ENCODE measurements at regions not wholly inside any gene's neighbourhood (a gene's known extent, or its start where the extent isn't known, plus 50 kb on each side); places are given as distances from the start of the nearest gene placed in this dataset.
"Not testable (repeated sequence)": the region's sequence is repeated elsewhere in the genome, so short reads cannot be mapped to it uniquely, and the experiment has no call there.

DNA sequence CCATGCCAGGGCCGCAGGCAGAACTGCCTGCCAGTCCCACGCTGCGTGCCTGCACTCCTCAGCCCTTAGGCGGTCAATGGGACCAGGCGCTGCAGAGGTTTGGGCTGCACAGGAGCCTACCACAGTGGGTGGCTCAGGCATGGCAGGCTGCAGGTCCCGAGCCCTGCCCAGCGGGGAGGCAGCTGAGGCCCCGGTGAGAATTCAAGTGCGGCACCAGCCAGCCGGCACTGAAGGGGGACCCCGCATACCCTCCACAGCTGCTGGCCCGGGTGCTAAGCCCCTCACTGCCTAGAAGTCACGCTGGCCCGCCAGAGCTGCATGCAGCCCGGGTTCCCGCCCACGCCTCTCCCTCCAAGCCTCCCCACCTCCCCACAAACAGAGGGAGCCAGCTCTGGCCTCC, 302.5 kb upstream of the UGT8 start:
- no peak for DNase-seq (ENCODE audit: low spot score)

DNA sequence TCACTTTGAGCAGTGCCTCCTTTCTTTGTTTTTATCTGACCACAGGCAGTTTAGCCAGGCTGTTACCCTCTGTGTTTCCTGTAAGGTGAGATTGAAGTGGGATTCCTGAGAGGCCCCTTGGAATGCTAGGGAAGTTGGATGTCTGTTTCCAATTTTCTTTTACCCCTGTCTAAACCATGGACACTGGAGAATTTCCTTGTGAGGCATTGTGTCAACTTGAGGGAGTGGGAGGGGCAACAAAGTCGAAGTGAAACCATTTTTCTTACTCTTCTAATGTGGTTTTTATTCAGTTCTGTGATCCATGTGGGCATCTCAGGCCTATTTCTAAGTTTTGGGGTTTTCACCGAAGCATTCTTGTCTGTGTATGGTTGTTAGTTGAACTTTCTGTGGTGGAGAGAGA, 296.1 kb upstream of the UGT8 start:
- no peak for DNase-seq (ENCODE audit: low spot score)

DNA sequence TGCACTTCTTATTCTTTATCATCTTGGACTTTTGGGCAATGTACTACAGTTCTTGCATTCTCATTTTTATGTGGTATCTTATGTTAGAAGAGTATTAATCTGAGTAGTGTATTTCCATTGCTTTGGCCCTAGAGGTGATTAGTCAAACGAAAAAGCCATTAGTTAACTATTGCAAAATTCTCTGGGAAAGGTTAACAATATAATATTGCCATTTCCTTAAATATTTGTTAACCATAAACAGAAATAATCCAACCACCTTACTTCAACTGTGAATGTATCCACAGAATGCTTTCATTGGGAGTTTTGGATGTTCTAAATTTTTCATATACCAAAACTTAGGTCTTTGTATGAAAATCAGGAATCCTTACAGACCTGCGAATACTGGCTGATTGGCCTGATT, 294.6 kb upstream of the UGT8 start:
- no peak for DNase-seq (ENCODE audit: low spot score)

DNA sequence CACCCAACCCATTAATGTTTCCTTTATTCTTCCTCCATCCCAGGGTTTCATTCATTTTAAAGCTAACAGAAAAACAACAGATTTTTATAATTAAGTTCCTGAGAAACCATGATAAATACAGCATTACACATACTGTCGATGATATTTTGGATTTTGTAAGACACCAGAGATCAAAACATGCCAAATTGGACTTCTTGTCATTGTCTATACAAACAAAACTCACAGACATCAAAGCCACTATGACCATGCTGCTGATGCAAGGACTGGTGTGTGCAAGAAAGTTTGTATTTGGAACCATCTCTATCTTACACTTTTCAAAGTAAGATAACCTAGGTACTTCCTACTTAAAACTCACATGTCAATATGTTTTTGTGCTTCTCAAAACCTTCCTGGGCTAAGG, 294.0 kb upstream of the UGT8 start:
- DNase-seq (ENCODE audit: low spot score), result no peak

DNA sequence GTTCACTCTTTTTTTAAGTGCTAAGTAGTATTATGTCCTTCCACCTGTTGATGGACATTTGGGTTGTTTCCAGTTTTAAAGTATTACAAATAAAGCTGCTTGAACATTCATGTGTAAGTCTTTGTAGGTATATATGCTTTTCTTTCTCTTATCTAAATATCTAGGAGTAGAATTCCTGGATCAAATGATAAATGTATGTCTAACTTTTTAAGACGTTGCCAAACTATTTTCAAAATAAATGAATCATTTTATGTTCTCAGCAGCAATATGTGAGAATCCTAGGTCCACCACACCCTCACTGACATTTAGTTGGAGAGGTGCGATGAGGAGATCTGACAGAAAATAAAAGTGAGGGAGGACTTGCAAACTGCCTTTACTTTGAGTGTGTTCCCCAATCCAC, 291.7 kb upstream of the UGT8 start:
- DNase-seq (ENCODE audit: low spot score), result no peak

DNA sequence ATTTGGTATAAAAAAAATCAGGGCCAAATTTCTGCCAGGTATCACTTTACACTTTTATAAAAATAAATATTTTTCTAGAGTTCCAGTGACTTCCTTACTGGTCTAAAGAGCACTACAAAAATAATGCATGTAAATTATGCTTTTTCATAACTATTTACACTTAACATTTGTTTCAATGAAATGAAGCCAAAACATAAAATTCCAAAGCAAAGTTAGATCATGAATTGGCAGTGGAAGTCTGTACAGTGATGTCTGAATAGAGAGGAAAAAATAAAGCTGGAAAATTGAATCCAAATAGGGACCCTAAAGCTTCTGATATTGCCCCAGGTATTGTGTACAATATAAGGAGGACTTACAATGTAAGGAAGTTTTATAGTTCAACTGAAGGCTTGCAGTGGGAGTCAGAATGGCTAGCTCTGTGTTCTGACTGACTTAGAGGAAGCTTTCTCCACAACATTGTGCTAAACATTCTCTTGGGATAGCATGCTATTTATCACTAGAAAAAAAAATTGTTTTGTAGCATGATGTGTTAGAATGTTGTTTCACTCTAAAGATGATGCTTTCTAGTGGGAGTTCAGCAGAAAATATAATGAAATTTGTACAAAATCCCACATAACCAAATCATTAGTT, 288.2 kb upstream of the UGT8 start:
- DNase-seq (ENCODE audit: low spot score), result no peak

DNA sequence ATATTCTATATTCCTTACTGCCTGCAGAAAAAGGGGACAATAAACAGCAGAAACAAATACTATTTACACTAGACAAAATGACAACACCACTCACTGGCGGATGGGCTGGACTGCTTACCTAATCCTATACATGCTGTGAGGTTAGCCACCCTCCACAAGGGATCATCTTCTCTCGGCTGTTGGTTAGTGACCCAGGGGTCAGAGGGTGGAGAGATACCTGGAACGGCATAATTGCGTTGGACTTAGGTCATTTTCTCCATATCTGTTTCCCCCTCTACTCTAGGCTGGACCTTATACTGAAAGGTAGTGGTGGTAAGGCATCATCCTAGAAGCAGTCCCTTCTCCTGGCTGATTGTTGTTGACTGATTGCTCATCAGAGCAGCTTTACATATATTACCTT, 286.8 kb upstream of the UGT8 start:
- DNase-seq (ENCODE audit: low spot score), result no peak

DNA sequence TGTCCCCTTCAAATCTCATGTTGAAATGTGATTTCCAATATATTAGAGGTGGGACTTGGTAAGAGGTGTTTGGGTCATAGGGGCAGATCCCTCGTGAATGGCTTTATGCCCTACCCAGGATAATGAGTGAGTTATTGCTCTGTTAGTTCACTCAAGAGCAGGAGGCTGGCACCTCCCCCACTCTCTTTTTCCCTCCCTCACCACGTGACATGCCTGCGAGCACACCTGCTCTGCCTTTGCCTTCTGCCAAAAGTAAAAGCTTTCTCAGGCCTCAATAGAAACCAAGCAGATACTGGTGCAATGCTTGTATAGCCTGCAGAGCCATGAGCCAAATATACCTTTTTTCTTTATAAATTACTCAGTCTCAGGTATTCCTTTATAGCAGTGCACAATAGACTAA, 286.3 kb upstream of the UGT8 start:
- DNase-seq (ENCODE audit: low spot score), result no peak

DNA sequence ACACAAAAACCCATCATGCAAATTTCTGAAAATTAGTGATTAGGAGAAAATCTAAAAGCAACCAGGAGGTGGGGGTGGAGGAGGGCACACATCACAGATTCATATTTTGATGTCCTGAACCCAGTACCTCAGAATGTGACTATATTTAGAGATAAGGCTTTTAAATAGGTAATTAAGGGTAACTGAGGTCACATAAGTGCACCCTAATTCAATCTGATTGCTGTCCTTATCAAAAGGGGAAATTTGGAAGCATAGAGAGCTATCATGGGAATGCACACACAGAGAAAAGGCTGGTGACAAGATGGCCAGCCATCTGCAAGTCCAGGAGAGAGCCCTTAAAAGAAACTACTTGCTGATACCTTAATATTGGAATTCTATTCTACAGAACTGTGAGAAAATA, 281.8 kb upstream of the UGT8 start:
- DNase-seq (ENCODE audit: low spot score), result no peak

DNA sequence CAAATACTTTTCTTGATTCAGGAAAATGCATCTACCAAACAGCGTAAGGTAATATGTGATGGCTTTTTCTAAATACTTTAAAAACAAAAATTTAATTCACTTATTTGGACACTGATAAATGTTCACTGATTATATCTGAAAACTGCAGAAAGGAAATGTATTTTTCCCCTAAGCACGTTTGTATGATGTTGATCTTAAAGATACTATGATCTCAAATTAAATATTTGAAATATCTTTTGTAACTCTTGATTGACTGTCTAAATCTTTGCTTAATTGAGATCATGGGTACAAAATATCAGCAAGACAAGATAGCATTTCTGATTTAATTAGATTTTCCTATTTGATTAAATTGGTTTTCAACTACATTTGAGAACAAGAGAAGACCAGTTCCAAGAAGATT, 281.0 kb upstream of the UGT8 start:
- DNase-seq (ENCODE audit: low spot score), result no peak

DNA sequence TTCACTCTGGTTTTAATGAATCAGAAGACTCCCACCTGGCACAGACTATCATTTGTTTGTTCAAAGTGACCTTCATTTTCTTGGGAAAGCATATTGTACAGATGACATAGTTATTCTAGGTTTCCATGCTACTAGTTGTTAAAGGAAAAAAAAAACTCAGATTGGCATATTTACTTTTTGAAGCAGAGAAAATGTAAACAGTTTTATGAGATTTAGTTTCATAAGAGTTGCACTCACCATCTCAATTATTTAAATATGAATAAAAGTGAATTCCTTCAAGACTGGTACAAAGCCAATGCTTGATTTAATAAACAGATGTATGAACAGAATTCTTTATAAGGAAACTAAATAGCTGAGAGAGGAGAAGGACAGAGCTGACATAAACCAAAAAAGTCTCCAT, 280.3 kb upstream of the UGT8 start:
- DNase-seq (ENCODE audit: low spot score), result no peak

DNA sequence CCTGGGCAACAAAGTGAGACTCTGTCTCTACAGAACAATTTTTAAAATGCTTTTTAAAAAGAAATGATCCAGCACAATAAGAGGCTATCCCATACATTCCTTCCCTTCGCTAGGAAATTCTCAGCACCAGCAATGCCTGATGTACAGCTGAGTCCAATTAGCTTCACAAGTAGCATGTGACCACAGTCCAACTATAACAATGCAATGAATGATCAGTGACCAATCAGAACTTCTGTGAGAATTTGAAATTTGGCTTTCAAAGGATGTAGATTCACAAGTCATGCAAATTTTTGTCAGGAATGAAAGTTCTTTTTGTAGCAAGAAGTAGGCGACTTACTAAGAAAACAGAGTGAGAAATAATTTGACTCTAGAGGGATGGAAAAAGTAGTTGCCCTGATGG, 278.5 kb upstream of the UGT8 start:
- DNase-seq (ENCODE audit: low spot score), result no peak

DNA sequence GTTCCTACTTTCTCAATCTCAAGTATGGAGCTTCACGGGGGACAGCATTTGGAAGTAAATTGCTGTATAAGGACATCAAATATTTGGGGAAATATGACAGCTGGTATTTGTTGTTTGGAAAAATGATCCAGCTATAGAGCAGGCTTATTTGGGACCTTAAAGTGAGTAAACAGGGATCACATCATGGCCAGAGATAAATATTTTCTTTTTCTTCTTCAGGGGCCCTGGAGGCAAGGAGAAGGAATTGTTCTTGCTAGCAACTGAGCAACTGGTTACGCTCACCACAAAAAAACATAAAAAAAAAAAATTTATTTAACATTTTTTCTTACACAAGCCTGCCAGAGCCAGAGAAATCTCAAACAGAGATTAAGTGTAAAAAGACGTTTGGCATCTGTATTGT, 277.2 kb upstream of the UGT8 start:
- DNase-seq (ENCODE audit: low spot score), result no peak

DNA sequence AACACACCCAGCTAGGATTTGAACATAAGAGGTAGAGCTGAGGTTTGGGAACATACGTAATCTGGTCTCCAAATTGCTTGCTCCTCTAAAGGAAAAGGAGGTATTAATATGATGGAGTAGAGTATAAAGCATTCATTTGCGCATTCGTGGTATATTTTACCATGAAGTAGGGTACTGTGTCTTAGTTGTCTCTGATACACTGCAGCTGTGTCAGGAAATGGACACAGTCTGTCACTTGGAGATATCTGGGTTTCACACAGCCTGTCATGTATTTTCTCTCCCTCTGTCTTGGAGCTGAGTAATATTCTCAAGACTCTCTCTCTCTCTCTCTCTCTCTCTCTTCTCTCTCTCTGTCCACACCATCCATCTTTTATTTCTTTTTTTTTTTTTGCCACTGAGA, 274.8 kb upstream of the UGT8 start:
- no peak for DNase-seq (ENCODE audit: low spot score)

DNA sequence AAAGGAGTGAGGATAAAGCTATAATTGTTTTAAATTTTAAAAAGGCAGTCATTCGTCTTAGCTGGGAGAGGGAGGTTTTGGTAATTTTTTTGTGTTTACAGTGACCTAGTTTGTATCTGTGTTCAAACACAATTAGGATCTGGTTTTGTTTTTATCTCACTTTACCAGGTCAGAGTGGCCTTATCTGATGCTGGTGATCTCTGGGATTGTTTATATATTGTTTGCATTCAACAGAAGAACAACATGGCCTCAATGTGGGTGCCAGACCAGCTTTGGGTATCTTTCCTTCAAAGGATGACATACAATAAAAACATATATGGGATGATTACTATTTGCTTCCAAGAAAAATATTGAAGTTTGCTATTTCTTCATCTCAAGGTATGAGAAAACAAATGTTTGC, 272.2 kb upstream of the UGT8 start:
- DNase-seq (ENCODE audit: low spot score), result no peak

DNA sequence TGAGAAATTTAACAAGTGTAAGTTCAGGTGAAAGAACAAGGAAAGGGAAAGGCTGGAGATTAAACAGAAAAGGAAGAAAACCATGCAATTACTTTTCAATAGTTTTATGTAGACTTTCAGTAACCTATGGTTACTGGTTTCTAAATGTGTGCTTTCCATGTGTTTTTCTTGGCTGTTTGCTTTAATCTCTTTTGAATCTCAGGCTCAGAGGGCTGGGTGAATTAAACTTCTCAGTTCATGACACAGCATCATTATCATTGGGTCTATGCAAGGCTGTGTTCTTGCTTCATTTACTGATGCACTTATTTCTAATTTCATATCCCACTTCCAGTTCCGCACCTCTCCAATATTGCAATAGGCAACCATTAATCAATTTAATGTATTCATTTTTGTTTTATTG, 266.5 kb upstream of the UGT8 start:
- no peak for DNase-seq (ENCODE audit: low spot score)

DNA sequence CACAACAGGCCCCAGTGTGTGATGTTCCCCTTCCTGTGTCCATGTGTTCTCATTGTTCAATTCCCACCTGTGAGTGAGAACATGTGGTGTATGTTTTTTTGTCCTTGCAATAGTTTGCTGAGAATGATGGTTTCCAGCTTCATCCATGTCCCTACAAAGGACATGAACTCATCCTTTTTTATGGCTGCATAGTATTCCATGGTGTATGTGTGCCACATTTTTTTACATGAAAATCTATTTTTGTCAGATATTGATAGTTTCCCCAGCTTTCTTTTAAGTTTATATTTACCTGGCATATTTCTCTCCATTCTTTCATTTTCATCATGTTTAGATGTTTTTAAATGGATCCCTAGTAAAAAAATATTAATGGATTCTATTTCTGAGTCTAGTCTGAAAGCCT, 264.2 kb upstream of the UGT8 start:
- not testable (repeated sequence) for DNase-seq (ENCODE audit: low spot score)

DNA sequence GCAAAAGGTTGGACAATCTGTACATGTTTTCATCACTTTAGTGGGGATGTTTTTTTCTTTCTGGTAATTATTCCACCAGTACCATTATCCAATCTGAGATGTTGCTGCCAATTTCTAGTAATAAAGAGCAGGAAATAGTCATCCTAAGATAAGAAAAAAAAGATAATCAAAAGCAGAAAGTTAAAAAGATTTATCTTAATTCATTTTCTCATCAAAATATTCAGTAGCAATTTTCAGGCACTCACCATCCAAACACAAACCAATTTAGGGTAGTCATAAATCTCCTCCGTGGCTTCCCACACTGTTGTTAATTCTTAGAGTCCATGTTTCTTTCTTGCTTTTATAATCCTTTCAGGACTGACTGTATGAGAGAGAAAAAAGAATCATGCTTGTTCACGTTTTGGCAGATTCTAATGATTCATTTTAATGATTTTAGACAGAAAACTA, 263.7 kb upstream of the UGT8 start:
- DNase-seq (ENCODE audit: low spot score), result no peak

DNA sequence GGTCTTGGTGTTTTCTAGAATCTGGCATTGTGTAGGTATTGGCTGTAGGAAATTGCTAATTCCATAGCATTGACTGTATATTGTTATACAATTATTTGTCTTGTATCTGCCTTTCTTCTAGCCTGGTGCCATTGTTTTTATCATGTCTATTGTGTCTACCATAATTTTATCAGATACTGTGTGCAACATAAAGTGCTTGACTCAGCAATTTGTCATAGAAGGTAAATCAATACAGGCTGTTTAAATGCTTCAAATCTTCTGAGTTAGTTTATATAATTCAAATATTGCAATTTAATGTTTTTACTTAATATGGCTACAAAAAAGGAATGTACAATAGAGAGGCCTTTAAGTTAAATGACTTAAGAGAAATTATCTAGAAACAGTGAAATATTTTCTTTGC, 263.3 kb upstream of the UGT8 start:
- DNase-seq (ENCODE audit: low spot score), result no peak

DNA sequence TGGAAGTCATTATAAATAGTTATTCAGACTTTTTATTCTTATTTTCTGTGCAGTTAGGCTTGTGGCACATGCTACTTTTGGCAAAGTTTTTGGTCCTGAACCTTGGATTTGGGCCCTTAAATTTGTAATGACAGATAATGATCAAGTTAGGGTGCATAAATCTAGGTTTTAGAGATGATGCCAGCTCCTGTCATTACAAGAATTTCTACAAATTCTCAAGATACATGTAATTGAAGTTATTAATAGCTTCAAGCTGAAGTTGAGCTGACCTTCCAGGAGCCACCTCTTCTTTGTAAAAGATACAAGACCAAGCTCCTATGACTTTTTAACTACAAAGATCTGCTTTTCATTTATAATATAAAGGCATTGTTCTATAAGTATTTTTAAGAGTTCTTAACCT, 255.6 kb upstream of the UGT8 start:
- DNase-seq (ENCODE audit: low spot score), result no peak

DNA sequence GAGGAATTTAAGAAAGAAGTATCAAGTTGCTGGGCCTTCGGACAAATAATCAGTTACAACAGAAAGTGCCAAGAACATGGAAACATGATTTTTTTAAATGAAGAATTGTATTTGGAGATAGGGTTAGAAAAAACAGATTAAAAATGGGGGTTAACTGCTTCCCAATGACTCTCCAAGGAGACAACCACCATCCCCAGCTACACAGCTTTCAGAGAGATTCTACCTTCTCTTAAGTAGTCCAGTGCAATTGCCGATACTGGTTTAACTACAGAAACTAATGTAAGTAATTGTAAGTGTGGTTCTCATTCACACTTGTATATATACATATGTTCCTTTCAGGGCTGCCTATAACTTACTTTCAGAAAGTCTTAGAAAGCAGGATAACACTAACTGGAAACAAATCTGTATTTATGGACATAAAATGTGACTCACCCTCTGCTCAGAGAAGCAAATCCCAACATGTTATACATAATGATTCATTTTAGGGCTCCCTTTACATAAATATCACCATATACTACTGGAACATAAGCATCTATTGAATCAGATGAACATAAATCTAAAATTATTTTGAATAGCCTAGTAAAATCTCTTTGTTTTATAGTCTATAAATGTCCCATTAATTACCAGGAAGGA, 248.9 kb upstream of the UGT8 start:
- DNase-seq (ENCODE audit: low spot score), result no peak

DNA sequence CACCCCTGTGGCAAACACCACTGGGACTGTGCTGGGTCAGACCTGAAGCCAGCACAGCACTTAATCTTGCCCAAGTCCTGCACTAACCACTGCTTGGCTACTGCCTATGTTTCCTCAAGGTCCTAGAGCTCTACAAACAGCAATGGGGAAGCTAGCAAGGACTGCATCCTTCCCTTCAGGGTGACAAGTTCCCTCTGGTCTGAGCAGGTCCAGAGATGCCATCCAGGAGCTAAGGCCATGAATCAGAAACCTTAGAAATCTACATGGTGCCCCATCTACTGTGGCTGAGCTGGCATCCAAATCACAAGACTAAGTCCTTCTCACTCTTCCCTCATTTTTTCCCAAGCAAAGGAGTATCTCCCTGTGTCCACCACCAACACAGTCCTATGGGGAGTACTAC, 239.7 kb upstream of the UGT8 start:
- DNase-seq (ENCODE audit: low spot score), result no peak

DNA sequence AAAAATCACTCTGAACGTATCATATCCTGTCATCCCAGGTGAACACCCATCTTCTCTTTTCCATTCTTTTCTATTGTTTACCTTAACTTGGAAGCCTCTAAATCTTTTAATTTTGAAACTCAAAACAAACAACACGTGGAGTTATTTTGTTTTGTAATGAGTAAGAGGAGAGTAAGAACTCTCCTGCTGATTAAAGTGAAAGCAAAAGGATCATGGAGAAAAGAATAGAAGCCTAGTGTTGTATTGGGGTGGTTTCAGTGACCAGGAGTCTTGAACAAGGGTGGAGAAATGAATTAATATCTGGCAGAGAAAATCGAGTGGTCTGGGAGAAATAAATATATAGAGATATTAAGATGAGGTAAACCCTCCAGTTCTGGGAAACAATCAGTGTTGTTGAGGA, 237.4 kb upstream of the UGT8 start:
- DNase-seq (ENCODE audit: low spot score), result no peak

DNA sequence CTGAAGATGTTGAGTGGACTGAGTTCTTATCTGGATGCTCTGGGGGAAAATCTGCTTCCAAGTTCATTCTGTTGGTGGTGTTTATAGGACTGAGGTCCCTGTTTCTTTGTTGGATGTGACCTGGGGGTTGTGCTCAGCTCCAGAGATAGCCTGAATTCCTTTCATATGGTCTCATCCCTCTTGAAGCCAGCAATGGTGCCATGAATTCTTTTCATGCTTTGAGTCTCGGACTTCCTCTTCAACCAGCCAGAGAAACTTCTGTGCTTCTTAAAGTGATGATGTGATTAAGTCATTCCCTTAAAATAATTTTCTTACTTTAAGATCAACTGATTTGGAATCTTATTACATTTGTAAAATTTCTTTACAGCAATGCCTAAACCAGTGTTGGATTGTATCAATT, 233.8 kb upstream of the UGT8 start:
- DNase-seq (ENCODE audit: low spot score), result no peak

DNA sequence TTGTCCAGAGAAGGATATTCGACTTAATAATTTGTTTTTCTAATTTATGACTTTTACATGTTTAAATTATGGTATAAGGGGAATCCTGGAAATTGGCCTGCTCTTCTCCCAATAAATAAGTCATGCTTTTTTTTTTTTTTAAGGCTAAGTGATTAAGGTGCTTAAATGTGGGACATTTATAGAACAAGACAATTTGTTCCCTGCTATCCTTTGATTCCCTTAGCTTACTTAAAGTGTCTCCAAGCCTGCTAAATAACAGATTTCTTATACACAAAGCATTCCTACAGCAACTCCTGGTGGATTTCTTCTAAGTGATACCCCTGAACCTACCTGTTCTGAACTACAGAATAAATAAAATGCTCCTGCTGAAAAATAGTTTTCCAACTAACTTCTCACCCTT, 233.0 kb upstream of the UGT8 start:
- no peak for DNase-seq (ENCODE audit: low spot score)

Data from D341Med (cell line).